Spleen (tissue), 7 donors: ENCODE measurements at regions not wholly inside any gene's neighbourhood (a gene's known extent, or its start where the extent isn't known, plus 50 kb on each side); places are given as distances from the start of the nearest gene placed in this dataset.

ENCODE experiments used
- POLR2A ChIP-seq, 3 donors: fragments of 450-650 bp; IDR thresholded peaks; one replicate each; pipeline ENCODE4 v1.5.1; 2017; ENCODE audit warnings: antibody characterized with exemption in 3 of 3, mild to moderate bottlenecking in 1 of 3
- TF ChIP-seq, protein P1 (sequence below), 11 experiments: fragments of 200-600 bp in 7 of 11; fragments of 450-650 bp in 4 of 11; sonication (generic) in 4 of 11; IDR thresholded peaks in 8 of 11; conservative IDR thresholded peaks in 3 of 11; 1 replicate in 7 of 11; 2 replicates in 4 of 11; pipeline versions ENCODE4 v1.4.0 to v1.8.0; 2016 to 2021; ENCODE audit warnings: antibody characterized with exemption in 11 of 11, inconsistent platforms in 4 of 11, mild to moderate bottlenecking in 1 of 11
- donor health status: DM: no; HTN: no; CAD: no; lungs with moderate emphysema.
- donor health status: DM: no; HTN: no; CAD: no.
- donor health status: DM: no; HTN: no; CAD: no.

DNA sequence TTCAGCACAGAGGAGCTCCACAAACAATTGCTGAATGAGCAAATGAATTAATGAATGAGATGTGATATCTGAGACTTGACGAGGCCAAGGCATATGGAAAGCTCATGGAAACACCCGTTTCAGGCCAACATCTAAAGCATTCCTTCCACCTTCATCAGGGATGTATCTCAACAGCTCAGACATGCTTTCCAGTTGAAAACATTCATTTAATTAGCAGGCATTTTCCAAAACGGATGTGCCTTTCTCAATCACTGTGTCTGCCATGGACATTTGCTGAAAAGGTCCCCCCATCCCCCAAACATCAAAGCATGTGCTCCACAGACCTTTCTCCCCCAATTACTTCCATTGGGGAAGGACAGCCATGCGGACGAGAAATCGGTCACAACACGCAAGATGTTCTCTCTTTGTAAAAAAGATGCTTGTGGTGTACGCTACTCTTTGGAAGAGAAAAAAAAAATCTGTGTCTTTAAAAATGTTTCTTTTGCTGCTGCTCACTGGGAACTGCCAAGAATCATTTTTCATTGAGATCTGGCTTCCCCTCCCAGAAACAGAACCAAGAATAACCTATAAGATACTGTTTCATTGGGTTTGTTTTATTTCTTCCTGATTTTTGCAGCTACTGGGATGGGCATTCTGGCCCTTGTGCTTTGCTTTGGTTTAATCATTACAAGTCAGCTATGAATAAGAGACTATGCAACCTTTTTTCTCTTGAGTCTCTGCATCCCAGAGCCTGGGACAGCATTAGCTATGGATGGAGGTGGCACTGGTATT is 528.2 kb downstream of the MED13L start:
- no peak for TF ChIP-seq POLR2A (IDR thresholded peaks at IDR 0.05)
- TF ChIP-seq, protein P1, sequence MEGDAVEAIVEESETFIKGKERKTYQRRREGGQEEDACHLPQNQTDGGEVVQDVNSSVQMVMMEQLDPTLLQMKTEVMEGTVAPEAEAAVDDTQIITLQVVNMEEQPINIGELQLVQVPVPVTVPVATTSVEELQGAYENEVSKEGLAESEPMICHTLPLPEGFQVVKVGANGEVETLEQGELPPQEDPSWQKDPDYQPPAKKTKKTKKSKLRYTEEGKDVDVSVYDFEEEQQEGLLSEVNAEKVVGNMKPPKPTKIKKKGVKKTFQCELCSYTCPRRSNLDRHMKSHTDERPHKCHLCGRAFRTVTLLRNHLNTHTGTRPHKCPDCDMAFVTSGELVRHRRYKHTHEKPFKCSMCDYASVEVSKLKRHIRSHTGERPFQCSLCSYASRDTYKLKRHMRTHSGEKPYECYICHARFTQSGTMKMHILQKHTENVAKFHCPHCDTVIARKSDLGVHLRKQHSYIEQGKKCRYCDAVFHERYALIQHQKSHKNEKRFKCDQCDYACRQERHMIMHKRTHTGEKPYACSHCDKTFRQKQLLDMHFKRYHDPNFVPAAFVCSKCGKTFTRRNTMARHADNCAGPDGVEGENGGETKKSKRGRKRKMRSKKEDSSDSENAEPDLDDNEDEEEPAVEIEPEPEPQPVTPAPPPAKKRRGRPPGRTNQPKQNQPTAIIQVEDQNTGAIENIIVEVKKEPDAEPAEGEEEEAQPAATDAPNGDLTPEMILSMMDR (IDR thresholded peaks at IDR 0.05 in 8 of 11, conservative IDR thresholded peaks at IDR 0.05 in 3 of 11): no peak
